ENCODE measurements at regions not wholly inside any gene's neighbourhood (a gene's known extent, or its start where the extent isn't known, plus 50 kb on each side); places are given as distances from the start of the nearest gene placed in this dataset.

DNA sequence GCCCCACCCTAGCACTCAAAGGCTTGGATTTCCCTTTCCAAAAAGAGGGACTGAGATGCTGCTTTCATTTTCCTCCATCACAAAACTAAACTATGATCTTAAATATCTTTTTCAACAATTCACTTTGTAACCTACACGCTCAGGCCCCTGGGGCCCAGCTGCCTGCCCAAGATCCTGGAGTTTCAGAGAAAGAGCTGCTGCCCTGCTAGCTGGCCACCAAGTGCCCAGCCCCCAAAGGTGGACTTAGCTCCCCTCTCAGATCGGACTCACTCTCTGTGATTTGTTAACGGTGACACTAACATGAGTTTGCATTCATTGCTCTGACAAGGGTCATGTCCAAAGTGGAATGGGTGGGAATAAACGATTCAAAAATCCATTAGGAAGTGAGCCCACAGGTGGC lies 119.6 kb upstream of the SMAD3 start (continued):
- TF ChIP-seq, protein P1, sequence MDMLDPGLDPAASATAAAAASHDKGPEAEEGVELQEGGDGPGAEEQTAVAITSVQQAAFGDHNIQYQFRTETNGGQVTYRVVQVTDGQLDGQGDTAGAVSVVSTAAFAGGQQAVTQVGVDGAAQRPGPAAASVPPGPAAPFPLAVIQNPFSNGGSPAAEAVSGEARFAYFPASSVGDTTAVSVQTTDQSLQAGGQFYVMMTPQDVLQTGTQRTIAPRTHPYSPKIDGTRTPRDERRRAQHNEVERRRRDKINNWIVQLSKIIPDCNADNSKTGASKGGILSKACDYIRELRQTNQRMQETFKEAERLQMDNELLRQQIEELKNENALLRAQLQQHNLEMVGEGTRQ (CRISPR knock-in tag; IDR thresholded peaks at IDR 0.05) = no peak
- no peak for TF ChIP-seq KAT7 (CRISPR knock-in tag; IDR thresholded peaks at IDR 0.05; ENCODE audit: borderline replicate concordance)

DNA sequence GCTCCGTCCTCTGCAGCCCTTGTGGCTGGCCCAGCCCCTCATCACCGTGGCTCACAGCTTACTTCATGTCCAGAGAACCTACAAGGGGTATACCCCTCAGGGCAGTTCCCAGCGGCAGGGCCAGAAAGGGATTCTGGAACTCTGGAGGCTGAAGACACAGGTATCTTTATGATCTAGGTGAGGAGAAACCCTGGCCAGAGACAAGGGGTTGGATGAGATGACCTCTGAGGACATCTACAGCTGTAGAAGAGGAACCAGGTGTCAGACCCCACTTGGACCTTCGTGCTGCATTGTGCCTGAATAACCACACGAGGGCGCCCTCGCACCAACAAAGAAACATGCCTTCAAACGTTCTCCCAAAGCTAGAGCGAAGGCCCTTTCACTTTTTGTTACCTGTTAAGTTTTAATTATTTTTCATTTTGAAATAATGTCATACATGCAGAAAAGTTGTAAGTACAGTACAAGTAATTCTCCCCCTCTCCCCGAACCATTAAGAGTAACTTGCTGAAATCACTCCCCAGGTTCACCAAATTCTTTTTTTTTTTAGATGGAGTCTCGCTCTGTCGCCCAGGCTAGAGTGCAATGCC lies 118.7 kb upstream of the SMAD3 start:
- no peaks in the 10 kb centered on the region for H3K27me3 Mint-ChIP-seq (ENCODE audit: low read depth)
- no peaks in the 10 kb centered on the region for H3K9me3 Mint-ChIP-seq
- H3K36me3 Mint-ChIP-seq = no peaks in the 10 kb centered on the region
- ChIA-PET POLR2A (no interaction called here), CTCF (interaction anchor here (0.6 to 2.2 kb wide), 66 partner anchors 9 to 889 kb away, joined by 3 to 36 read pairs (median 4); partner anchors contain the start of genes AAGAB, IQCH and SMAD3)
- H3K4me3 Mint-ChIP-seq = no peak overlapping the region
- no peak overlapping the region for H3K27ac Mint-ChIP-seq
- H3K4me1 Mint-ChIP-seq = no peaks in the 10 kb centered on the region
- TF ChIP-seq, protein P2, sequence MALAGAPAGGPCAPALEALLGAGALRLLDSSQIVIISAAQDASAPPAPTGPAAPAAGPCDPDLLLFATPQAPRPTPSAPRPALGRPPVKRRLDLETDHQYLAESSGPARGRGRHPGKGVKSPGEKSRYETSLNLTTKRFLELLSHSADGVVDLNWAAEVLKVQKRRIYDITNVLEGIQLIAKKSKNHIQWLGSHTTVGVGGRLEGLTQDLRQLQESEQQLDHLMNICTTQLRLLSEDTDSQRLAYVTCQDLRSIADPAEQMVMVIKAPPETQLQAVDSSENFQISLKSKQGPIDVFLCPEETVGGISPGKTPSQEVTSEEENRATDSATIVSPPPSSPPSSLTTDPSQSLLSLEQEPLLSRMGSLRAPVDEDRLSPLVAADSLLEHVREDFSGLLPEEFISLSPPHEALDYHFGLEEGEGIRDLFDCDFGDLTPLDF (CRISPR knock-in tag; IDR thresholded peaks at IDR 0.05) = no peak
- TF ChIP-seq, protein P3, sequence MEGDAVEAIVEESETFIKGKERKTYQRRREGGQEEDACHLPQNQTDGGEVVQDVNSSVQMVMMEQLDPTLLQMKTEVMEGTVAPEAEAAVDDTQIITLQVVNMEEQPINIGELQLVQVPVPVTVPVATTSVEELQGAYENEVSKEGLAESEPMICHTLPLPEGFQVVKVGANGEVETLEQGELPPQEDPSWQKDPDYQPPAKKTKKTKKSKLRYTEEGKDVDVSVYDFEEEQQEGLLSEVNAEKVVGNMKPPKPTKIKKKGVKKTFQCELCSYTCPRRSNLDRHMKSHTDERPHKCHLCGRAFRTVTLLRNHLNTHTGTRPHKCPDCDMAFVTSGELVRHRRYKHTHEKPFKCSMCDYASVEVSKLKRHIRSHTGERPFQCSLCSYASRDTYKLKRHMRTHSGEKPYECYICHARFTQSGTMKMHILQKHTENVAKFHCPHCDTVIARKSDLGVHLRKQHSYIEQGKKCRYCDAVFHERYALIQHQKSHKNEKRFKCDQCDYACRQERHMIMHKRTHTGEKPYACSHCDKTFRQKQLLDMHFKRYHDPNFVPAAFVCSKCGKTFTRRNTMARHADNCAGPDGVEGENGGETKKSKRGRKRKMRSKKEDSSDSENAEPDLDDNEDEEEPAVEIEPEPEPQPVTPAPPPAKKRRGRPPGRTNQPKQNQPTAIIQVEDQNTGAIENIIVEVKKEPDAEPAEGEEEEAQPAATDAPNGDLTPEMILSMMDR (IDR thresholded peaks at IDR 0.05) = peak; percentile 99
- DNase-seq (ENCODE audit: low spot score) (peak; percentile 74), ATAC-seq (peak; percentile 73)

DNA sequence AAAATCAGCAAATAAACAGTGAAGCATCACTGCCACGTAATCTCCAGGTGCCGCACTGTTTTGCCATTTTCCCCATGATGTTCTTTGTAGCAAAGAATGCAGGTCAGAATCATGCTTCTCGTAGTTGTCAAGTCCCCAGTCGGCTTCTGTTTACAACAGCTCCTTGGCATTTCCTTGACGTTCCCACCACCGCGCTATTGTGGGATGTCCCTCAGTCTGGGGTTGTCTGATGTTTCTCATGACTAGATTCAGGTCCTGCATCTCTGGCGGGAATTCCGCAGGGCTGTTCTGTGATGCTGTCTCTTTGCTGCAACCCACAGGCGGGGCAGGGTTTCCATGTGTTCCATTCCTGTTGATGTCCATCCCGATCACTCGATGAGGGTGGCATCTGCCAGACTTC lies 117.9 kb upstream of the SMAD3 start:
- no peak for TF ChIP-seq ATF1 (CRISPR knock-in tag; IDR thresholded peaks at IDR 0.05)
- no peak for TF ChIP-seq NFATC4 (CRISPR knock-in tag; IDR thresholded peaks at IDR 0.05)
- TF ChIP-seq ZNF219 (CRISPR knock-in tag; IDR thresholded peaks at IDR 0.05; ENCODE audit: borderline replicate concordance) = no peak
- TF ChIP-seq CREM (CRISPR knock-in tag; IDR thresholded peaks at IDR 0.05) = no peak
- no peak for TF ChIP-seq SOX15 (CRISPR knock-in tag; IDR thresholded peaks at IDR 0.05)
- TF ChIP-seq NR3C1 (CRISPR knock-in tag; conservative IDR thresholded peaks at IDR 0.05; ENCODE audit: low read depth) = no peak
- Mint-ChIP-seq H3K9me3 (no peaks in the 10 kb centered on the region), H3K4me1 (no peaks in the 10 kb centered on the region), H3K36me3 (no peaks in the 10 kb centered on the region), H3K27ac (no peak overlapping the region; the same call in 1 of the 2 replicates), H3K4me3 (no peak overlapping the region), H3K27me3 (ENCODE audit: low read depth) (no peaks in the 10 kb centered on the region)
- ChIA-PET POLR2A (no interaction called here), CTCF (interaction anchor here (1.3 to 2.2 kb wide), 6 partner anchors 25 to 889 kb away, joined by 4 to 36 read pairs (median 8); partner anchors contain the start of genes AAGAB and IQCH)
- DNase-seq (ENCODE audit: low spot score) (no peak), ATAC-seq (no peak)

DNA sequence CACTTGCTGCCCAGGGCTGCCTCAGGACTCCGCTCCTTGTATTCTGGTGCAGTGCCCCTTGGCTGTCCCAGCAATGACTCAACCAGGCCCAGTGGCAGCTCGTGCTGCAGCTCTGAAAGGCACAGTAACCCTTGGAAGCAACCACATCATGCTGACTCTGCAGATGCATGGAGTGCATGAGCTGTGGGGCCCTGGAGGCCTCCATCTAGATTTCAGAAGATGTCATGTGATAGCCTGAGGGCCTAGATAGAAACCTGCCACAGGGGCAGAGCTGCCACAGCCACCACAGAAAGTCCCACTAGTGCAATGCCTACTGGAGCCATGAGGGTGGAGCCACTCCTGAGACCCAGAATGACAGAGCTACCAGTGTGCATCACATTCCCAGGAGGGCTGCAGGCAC lies 117.1 kb upstream of the SMAD3 start:
- CTCF ChIA-PET = interaction anchor here (1.4 kb wide), 1 partner anchor 356 kb away, joined by 4 read pairs; no protein-coding TSS in a partner anchor
- H3K4me1 Mint-ChIP-seq = no peaks in the 10 kb centered on the region
- H3K27me3 Mint-ChIP-seq (ENCODE audit: low read depth) = no peaks in the 10 kb centered on the region
- H3K27ac Mint-ChIP-seq = no peak overlapping the region
- H3K4me3 Mint-ChIP-seq = no peak overlapping the region
- ATAC-seq (no peak), DNase-seq (ENCODE audit: low spot score) (no peak)
- no peaks in the 10 kb centered on the region for H3K36me3 Mint-ChIP-seq
- no peaks in the 10 kb centered on the region for H3K9me3 Mint-ChIP-seq
- POLR2A ChIA-PET = no interaction called here
- TF ChIP-seq, protein P4, sequence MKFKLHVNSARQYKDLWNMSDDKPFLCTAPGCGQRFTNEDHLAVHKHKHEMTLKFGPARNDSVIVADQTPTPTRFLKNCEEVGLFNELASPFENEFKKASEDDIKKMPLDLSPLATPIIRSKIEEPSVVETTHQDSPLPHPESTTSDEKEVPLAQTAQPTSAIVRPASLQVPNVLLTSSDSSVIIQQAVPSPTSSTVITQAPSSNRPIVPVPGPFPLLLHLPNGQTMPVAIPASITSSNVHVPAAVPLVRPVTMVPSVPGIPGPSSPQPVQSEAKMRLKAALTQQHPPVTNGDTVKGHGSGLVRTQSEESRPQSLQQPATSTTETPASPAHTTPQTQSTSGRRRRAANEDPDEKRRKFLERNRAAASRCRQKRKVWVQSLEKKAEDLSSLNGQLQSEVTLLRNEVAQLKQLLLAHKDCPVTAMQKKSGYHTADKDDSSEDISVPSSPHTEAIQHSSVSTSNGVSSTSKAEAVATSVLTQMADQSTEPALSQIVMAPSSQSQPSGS (CRISPR knock-in tag; IDR thresholded peaks at IDR 0.05; ENCODE audit: borderline replicate concordance, low read depth) = no peak
- TF ChIP-seq ATF1 (CRISPR knock-in tag; IDR thresholded peaks at IDR 0.05) (no peak), ETV6 (CRISPR knock-in tag; IDR thresholded peaks at IDR 0.05) (no peak)
- TF ChIP-seq, protein P5, sequence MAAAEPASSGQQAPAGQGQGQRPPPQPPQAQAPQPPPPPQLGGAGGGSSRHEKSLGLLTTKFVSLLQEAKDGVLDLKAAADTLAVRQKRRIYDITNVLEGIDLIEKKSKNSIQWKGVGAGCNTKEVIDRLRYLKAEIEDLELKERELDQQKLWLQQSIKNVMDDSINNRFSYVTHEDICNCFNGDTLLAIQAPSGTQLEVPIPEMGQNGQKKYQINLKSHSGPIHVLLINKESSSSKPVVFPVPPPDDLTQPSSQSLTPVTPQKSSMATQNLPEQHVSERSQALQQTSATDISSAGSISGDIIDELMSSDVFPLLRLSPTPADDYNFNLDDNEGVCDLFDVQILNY (CRISPR knock-in tag; IDR thresholded peaks at IDR 0.05) = no peak
- TF ChIP-seq, protein P6, sequence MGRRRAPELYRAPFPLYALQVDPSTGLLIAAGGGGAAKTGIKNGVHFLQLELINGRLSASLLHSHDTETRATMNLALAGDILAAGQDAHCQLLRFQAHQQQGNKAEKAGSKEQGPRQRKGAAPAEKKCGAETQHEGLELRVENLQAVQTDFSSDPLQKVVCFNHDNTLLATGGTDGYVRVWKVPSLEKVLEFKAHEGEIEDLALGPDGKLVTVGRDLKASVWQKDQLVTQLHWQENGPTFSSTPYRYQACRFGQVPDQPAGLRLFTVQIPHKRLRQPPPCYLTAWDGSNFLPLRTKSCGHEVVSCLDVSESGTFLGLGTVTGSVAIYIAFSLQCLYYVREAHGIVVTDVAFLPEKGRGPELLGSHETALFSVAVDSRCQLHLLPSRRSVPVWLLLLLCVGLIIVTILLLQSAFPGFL (CRISPR knock-in tag; IDR thresholded peaks at IDR 0.05; ENCODE audit: borderline replicate concordance) = no peak
- TF ChIP-seq, protein P7, sequence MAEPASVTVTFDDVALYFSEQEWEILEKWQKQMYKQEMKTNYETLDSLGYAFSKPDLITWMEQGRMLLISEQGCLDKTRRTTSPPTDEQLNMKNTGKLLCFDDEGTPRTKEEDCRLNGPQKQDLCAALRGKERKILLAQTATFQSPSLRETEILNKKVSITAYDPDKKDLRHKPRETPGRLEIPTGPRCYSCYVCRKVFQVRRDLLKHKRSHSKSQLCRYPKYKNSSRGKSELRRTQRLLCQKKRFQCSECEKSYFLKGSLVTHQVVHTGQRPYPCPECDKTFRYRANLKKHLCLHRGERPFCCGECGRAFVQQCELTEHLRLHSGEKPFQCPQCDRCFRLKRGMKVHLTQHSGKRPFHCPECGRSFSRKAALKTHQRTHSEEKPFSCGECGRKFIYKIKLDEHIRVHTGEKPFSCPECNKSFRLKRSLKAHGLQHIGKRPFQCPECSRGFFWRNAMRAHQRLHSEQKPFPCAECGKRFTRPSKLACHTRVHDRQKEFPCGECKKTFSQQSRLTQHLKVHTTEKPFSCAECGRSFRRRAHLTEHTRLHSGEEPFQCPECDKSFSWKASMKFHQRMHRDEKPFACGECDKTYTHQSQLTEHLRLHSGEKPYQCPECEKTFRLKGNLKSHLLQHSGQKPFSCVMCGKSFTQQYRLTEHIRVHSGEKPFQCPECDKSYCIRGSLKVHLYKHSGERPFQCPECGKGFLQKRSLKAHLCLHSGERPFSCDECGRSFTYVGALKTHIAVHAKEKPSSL (CRISPR knock-in tag; conservative IDR thresholded peaks at IDR 0.05) = no peak
